ENCODE measurements at regions not wholly inside any gene's neighbourhood (a gene's known extent, or its start where the extent isn't known, plus 50 kb on each side); places are given as distances from the start of the nearest gene placed in this dataset.

- no peaks in the 10 kb centered on the region for H3K4me1 ChIP-seq (ENCODE audit: control insufficient read depth, insufficient read depth, low read length)
- no peak overlapping the region for H3K27ac ChIP-seq (ENCODE audit: low read depth, low read length)
- H3K4me3 ChIP-seq (ENCODE audit: low read depth, low read length) = no peak overlapping the region
- H3K9ac ChIP-seq (ENCODE audit: low read depth, low read length) = no peak overlapping the region
- H3K9me3 ChIP-seq (ENCODE audit: control insufficient read depth, insufficient read depth, low read length) = no peaks in the 10 kb centered on the region
- no peaks in the 10 kb centered on the region for H3K36me3 ChIP-seq (ENCODE audit: control insufficient read depth, insufficient read depth, low read length)
- no peaks in the 10 kb centered on the region for H3K27me3 ChIP-seq (ENCODE audit: control insufficient read depth, insufficient read depth, low read length)
Observed at GRCh38 chr3:135667061-135667460, 298.5 kb upstream of the PPP2R3A start.

GRCh38 chr3:135674508-135674907 is 291.0 kb upstream of the PPP2R3A start:
- H3K27me3 ChIP-seq (ENCODE audit: control insufficient read depth, insufficient read depth, low read length) = no peaks in the 10 kb centered on the region
- no peaks in the 10 kb centered on the region; the same call in 1 of the 2 replicates for H3K4me1 ChIP-seq (ENCODE audit: control insufficient read depth, insufficient read depth, low read length)
- no peak overlapping the region for H3K4me3 ChIP-seq (ENCODE audit: low read depth, low read length)

GRCh38 chr3:135678386-135678785 is 287.1 kb upstream of the PPP2R3A start:
- H3K27ac ChIP-seq (ENCODE audit: low read depth, low read length) = no peak overlapping the region
- H3K27me3 ChIP-seq (ENCODE audit: control insufficient read depth, insufficient read depth, low read length) = no peaks in the 10 kb centered on the region
- no peaks in the 10 kb centered on the region for H3K36me3 ChIP-seq (ENCODE audit: control insufficient read depth, insufficient read depth, low read length)
- H3K4me3 ChIP-seq (ENCODE audit: low read depth, low read length) = no peak overlapping the region
- no peaks in the 10 kb centered on the region; the same call in 1 of the 2 replicates for H3K4me1 ChIP-seq (ENCODE audit: control insufficient read depth, insufficient read depth, low read length)
- H3K9me3 ChIP-seq (ENCODE audit: control insufficient read depth, insufficient read depth, low read length) = peaks cover 3% of the 10 kb centered on the region; the same call in 1 of the 2 replicates
- no peak overlapping the region for H3K9ac ChIP-seq (ENCODE audit: low read depth, low read length)

More at GRCh38 chr3:135674508-135674907, 291.0 kb upstream of the PPP2R3A start:
- Histone ChIP-seq H3K36me3 (ENCODE audit: control insufficient read depth, insufficient read depth, low read length) (no peaks in the 10 kb centered on the region), H3K27ac (ENCODE audit: low read depth, low read length) (no peak overlapping the region), H3K9ac (ENCODE audit: low read depth, low read length) (no peak overlapping the region), H3K9me3 (ENCODE audit: control insufficient read depth, insufficient read depth, low read length) (no peaks in the 10 kb centered on the region)

GRCh38 chr3:135688003-135688402 is 277.5 kb upstream of the PPP2R3A start:
- Histone ChIP-seq H3K27me3 (ENCODE audit: control insufficient read depth, insufficient read depth, low read length) (no peaks in the 10 kb centered on the region), H3K4me3 (ENCODE audit: low read depth, low read length) (no peak overlapping the region), H3K9me3 (ENCODE audit: control insufficient read depth, insufficient read depth, low read length) (no peaks in the 10 kb centered on the region), H3K9ac (ENCODE audit: low read depth, low read length) (no peak overlapping the region), H3K27ac (ENCODE audit: low read depth, low read length) (no peak overlapping the region), H3K36me3 (ENCODE audit: control insufficient read depth, insufficient read depth, low read length) (no peaks in the 10 kb centered on the region), H3K4me1 (ENCODE audit: control insufficient read depth, insufficient read depth, low read length) (no peaks in the 10 kb centered on the region)

- Histone ChIP-seq H3K27ac (ENCODE audit: low read depth, low read length) (no peak overlapping the region), H3K4me3 (ENCODE audit: low read depth, low read length) (no peak overlapping the region), H3K9ac (ENCODE audit: low read depth, low read length) (no peak overlapping the region), H3K4me1 (ENCODE audit: control insufficient read depth, insufficient read depth, low read length) (peaks cover 6% of the 10 kb centered on the region; the same call in 1 of the 2 replicates), H3K9me3 (ENCODE audit: control insufficient read depth, insufficient read depth, low read length) (no peaks in the 10 kb centered on the region), H3K27me3 (ENCODE audit: control insufficient read depth, insufficient read depth, low read length) (no peaks in the 10 kb centered on the region), H3K36me3 (ENCODE audit: control insufficient read depth, insufficient read depth, low read length) (no peaks in the 10 kb centered on the region)
Observed at GRCh38 chr3:135690664-135691063, 274.9 kb upstream of the PPP2R3A start.

- Histone ChIP-seq H3K27me3 (ENCODE audit: control insufficient read depth, insufficient read depth, low read length) (no peaks in the 10 kb centered on the region), H3K9ac (ENCODE audit: low read depth, low read length) (no peak overlapping the region), H3K9me3 (ENCODE audit: control insufficient read depth, insufficient read depth, low read length) (no peaks in the 10 kb centered on the region), H3K27ac (ENCODE audit: low read depth, low read length) (no peak overlapping the region), H3K36me3 (ENCODE audit: control insufficient read depth, insufficient read depth, low read length) (no peaks in the 10 kb centered on the region), H3K4me3 (ENCODE audit: low read depth, low read length) (no peak overlapping the region), H3K4me1 (ENCODE audit: control insufficient read depth, insufficient read depth, low read length) (peaks cover 6% of the 10 kb centered on the region; the same call in 1 of the 2 replicates)
Observed at GRCh38 chr3:135691240-135691639, 274.3 kb upstream of the PPP2R3A start.

- Histone ChIP-seq H3K4me3 (ENCODE audit: low read depth, low read length) (no peak overlapping the region), H3K27ac (ENCODE audit: low read depth, low read length) (no peak overlapping the region), H3K36me3 (ENCODE audit: control insufficient read depth, insufficient read depth, low read length) (no peaks in the 10 kb centered on the region), H3K9ac (ENCODE audit: low read depth, low read length) (no peak overlapping the region), H3K4me1 (ENCODE audit: control insufficient read depth, insufficient read depth, low read length) (peaks cover 6% of the 10 kb centered on the region; the same call in 1 of the 2 replicates), H3K9me3 (ENCODE audit: control insufficient read depth, insufficient read depth, low read length) (no peaks in the 10 kb centered on the region), H3K27me3 (ENCODE audit: control insufficient read depth, insufficient read depth, low read length) (no peaks in the 10 kb centered on the region)
Observed at GRCh38 chr3:135694142-135694541, 271.4 kb upstream of the PPP2R3A start.

GRCh38 chr3:135699741-135700140 is 265.8 kb upstream of the PPP2R3A start:
- H3K27me3 ChIP-seq (ENCODE audit: control insufficient read depth, insufficient read depth, low read length) = no peaks in the 10 kb centered on the region
- H3K4me3 ChIP-seq (ENCODE audit: low read depth, low read length) = no peak overlapping the region
- no peak overlapping the region for H3K27ac ChIP-seq (ENCODE audit: low read depth, low read length)
- no peaks in the 10 kb centered on the region for H3K4me1 ChIP-seq (ENCODE audit: control insufficient read depth, insufficient read depth, low read length)
- no peak overlapping the region for H3K9ac ChIP-seq (ENCODE audit: low read depth, low read length)
- no peaks in the 10 kb centered on the region for H3K9me3 ChIP-seq (ENCODE audit: control insufficient read depth, insufficient read depth, low read length)
- H3K36me3 ChIP-seq (ENCODE audit: control insufficient read depth, insufficient read depth, low read length) = no peaks in the 10 kb centered on the region

GRCh38 chr3:135706758-135707375 is 258.7 kb upstream of the PPP2R3A start:
- Histone ChIP-seq H3K27ac (ENCODE audit: low read depth, low read length) (no peak overlapping the region), H3K4me3 (ENCODE audit: low read depth, low read length) (no peak overlapping the region), H3K9ac (ENCODE audit: low read depth, low read length) (no peak overlapping the region), H3K36me3 (ENCODE audit: control insufficient read depth, insufficient read depth, low read length) (no peaks in the 10 kb centered on the region), H3K27me3 (ENCODE audit: control insufficient read depth, insufficient read depth, low read length) (no peaks in the 10 kb centered on the region), H3K4me1 (ENCODE audit: control insufficient read depth, insufficient read depth, low read length) (no peaks in the 10 kb centered on the region), H3K9me3 (ENCODE audit: control insufficient read depth, insufficient read depth, low read length) (no peaks in the 10 kb centered on the region)

- Histone ChIP-seq H3K27me3 (ENCODE audit: control insufficient read depth, insufficient read depth, low read length) (no peaks in the 10 kb centered on the region), H3K27ac (ENCODE audit: low read depth, low read length) (no peak overlapping the region), H3K9me3 (ENCODE audit: control insufficient read depth, insufficient read depth, low read length) (no peaks in the 10 kb centered on the region), H3K4me1 (ENCODE audit: control insufficient read depth, insufficient read depth, low read length) (peaks cover 17% of the 10 kb centered on the region), H3K36me3 (ENCODE audit: control insufficient read depth, insufficient read depth, low read length) (no peaks in the 10 kb centered on the region), H3K4me3 (ENCODE audit: low read depth, low read length) (no peak overlapping the region), H3K9ac (ENCODE audit: low read depth, low read length) (no peak overlapping the region)
Observed at GRCh38 chr3:135719449-135719848, 246.1 kb upstream of the PPP2R3A start.

GRCh38 chr3:135728007-135728721 is 237.4 kb upstream of the PPP2R3A start:
- no peak overlapping the region for H3K4me3 ChIP-seq (ENCODE audit: low read depth, low read length)
- peak overlapping the region; percentile 2 for H3K27ac ChIP-seq (ENCODE audit: low read depth, low read length)
- no peak overlapping the region for H3K9ac ChIP-seq (ENCODE audit: low read depth, low read length)
- H3K27me3 ChIP-seq (ENCODE audit: control insufficient read depth, insufficient read depth, low read length) = no peaks in the 10 kb centered on the region
- H3K9me3 ChIP-seq (ENCODE audit: control insufficient read depth, insufficient read depth, low read length) = peaks cover 42% of the 10 kb centered on the region
- H3K36me3 ChIP-seq (ENCODE audit: control insufficient read depth, insufficient read depth, low read length) = no peaks in the 10 kb centered on the region
- H3K4me1 ChIP-seq (ENCODE audit: control insufficient read depth, insufficient read depth, low read length) = peaks cover 7% of the 10 kb centered on the region
